ENCODE measurements at regions not wholly inside any gene's neighbourhood (a gene's known extent, or its start where the extent isn't known, plus 50 kb on each side); places are given as distances from the start of the nearest gene placed in this dataset.

- TF ChIP-seq CTCF (conservative IDR thresholded peaks at IDR 0.05 in 1 of 2, IDR thresholded peaks at IDR 0.05 in 1 of 2; ENCODE audit: low read depth in 1 of 2, low read length in 2 of 2) (no peak), EZH2 (IDR thresholded peaks at IDR 0.05; ENCODE audit: low read length, missing control alignments) (no peak)
These were observed 338.1 kb downstream of the C16orf95 start for GRCh38 chr16:86979061-86979460.
